ENCODE measurements at regions not wholly inside any gene's neighbourhood (a gene's known extent, or its start where the extent isn't known, plus 50 kb on each side); places are given as distances from the start of the nearest gene placed in this dataset.

- TF ChIP-seq ZNF160 (CRISPR knock-in tag; IDR thresholded peaks at IDR 0.05) (no peak; the same call in 1 of the 2 replicates), TBX2 (CRISPR knock-in tag; IDR thresholded peaks at IDR 0.05; ENCODE audit: borderline replicate concordance) (peak; percentile 86), ZNF143 (CRISPR knock-in tag; IDR thresholded peaks at IDR 0.05) (no peak), SRSF9 (IDR thresholded peaks at IDR 0.05; ENCODE audit: borderline replicate concordance, insufficient read depth, low read depth, low read length, poor library complexity, severe bottlenecking) (no peak), ZNF558 (CRISPR knock-in tag; IDR thresholded peaks at IDR 0.05; ENCODE audit: borderline replicate concordance) (no peak), BCLAF1 (IDR thresholded peaks at IDR 0.05) (no peak), ZNF562 (CRISPR knock-in tag; IDR thresholded peaks at IDR 0.05; ENCODE audit: borderline replicate concordance) (no peak), E2F5 (CRISPR knock-in tag; conservative IDR thresholded peaks at IDR 0.05) (no peak), CBX2 (IDR thresholded peaks at IDR 0.05; ENCODE audit: low read depth, low read length) (no peak), CBX2 (CRISPR knock-in tag; IDR thresholded peaks at IDR 0.05; ENCODE audit: low read depth) (no peak), SIX1 (CRISPR knock-in tag; IDR thresholded peaks at IDR 0.05; ENCODE audit: borderline replicate concordance) (peak; percentile 63; the same call in 1 of the 2 replicates), ZNF773 (CRISPR knock-in tag; IDR thresholded peaks at IDR 0.05; ENCODE audit: borderline replicate concordance) (no peak), TEAD3 (CRISPR knock-in tag; optimal IDR thresholded peaks at IDR 0.05; ENCODE audit: borderline replicate concordance) (peak; percentile 71), MTA1 (CRISPR knock-in tag; IDR thresholded peaks at IDR 0.05; ENCODE audit: borderline replicate concordance) (no peak), ELK4 (CRISPR knock-in tag; IDR thresholded peaks at IDR 0.05; ENCODE audit: borderline replicate concordance) (no peak), ZNF740 (CRISPR knock-in tag; IDR thresholded peaks at IDR 0.05) (no peak), SNAPC2 (CRISPR knock-in tag; IDR thresholded peaks at IDR 0.05) (no peak), SMYD3 (CRISPR knock-in tag; IDR thresholded peaks at IDR 0.05) (no peak), KAT8 (CRISPR knock-in tag; IDR thresholded peaks at IDR 0.05) (peak; percentile 63), ZNF720 (CRISPR knock-in tag; IDR thresholded peaks at IDR 0.05) (no peak), RCOR2 (CRISPR knock-in tag; IDR thresholded peaks at IDR 0.05) (peak; percentile 50; the same call in 1 of the 2 replicates), KLF11 (CRISPR knock-in tag; IDR thresholded peaks at IDR 0.05) (no peak), ZBTB44 (CRISPR knock-in tag; IDR thresholded peaks at IDR 0.05) (no peak)
Measured at GRCh38 chr3:27623085-27623753, 98.9 kb downstream of the EOMES start (continued).
